ENCODE measurements at regions not wholly inside any gene's neighbourhood (a gene's known extent, or its start where the extent isn't known, plus 50 kb on each side); places are given as distances from the start of the nearest gene placed in this dataset.
"Not testable (repeated sequence)": the region's sequence is repeated elsewhere in the genome, so short reads cannot be mapped to it uniquely, and the experiment has no call there.

- not testable (repeated sequence) for DNase-seq (ENCODE audit: low spot score)
These were observed 51.5 kb downstream of the VPREB1 start for GRCh38 chr22:22296047-22296446.

DNA sequence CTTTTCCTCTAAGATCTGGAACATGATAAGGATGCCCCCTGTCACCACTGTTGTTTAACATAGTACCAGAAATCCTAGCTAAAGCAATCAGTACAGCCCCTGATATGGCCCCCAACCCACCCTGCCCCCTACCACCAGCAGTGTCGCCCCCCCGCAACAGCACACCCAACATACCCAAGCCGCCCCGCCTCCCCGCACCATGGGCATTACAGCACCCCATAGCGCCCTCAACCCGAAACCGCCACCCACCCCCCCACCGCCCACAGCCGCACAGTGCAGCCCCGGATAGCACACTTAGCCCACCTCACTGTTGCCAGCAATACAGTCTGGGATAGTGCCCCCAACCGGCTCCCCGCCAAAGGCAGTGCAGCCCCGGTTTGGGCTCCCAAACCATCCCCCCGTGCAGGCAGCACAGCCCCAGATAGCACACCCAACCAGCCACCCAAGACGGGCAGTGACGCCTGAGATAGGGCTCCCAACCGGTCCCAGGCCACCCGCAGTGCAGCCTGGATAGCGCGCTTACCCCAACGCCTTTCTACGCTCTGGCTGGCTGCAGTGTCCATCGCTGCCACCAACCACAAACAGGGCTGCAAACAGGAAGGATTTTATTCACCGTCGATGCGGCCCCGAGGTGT lies 52.7 kb downstream of the VPREB1 start:
- DNase-seq (ENCODE audit: low spot score) = not testable (repeated sequence)

GRCh38 chr22:22297794-22298653 lies 53.4 kb downstream of the VPREB1 start:
- DNase-seq (ENCODE audit: low spot score) = peak; percentile 64

DNA sequence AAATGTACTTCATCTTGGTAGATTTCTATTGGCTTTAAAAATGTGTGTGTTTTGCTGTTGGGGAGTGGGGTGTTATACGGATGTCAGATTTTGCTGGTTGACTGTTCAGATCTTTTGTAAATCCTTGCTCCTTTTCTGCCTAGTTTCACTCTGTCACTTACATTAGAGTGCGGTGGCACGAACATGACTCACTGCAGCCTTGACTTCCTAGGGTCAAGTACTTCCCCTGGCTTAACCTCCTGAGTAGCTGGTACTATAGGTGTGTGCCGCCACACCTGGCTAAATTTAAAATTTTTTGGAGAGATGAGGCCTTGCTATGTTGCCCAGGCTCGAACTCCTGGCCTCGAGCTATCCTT lies 54.0 kb downstream of the VPREB1 start:
- DNase-seq (ENCODE audit: low spot score) = not testable (repeated sequence)

- DNase-seq (ENCODE audit: low spot score) = not testable (repeated sequence)
These were observed 55.9 kb downstream of the VPREB1 start for GRCh38 chr22:22300511-22300910.

GRCh38 chr22:22300946-22301345 lies 56.4 kb downstream of the VPREB1 start:
- DNase-seq (ENCODE audit: low spot score) = not testable (repeated sequence)

DNA sequence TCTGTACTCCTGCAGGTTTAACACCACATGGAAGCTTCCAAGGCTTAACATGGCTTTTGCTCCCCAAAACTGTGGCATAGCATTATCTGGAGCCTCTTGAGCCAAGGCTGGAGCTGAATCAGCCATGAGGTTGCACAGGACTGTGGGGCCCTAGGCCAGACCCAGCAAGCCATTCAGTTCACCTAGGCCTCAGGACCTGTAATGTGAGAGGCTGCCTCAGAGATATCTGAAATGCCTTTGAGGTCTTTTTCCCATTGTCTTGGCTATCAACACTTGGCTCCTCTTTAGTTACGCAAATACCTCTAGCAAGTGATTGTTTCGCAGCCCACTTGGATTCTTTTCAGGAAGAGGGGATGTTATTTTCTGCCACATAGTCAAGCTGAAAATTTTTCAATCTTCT lies 72.0 kb downstream of the VPREB1 start:
- DNase-seq (ENCODE audit: low spot score) = no peak

DNA sequence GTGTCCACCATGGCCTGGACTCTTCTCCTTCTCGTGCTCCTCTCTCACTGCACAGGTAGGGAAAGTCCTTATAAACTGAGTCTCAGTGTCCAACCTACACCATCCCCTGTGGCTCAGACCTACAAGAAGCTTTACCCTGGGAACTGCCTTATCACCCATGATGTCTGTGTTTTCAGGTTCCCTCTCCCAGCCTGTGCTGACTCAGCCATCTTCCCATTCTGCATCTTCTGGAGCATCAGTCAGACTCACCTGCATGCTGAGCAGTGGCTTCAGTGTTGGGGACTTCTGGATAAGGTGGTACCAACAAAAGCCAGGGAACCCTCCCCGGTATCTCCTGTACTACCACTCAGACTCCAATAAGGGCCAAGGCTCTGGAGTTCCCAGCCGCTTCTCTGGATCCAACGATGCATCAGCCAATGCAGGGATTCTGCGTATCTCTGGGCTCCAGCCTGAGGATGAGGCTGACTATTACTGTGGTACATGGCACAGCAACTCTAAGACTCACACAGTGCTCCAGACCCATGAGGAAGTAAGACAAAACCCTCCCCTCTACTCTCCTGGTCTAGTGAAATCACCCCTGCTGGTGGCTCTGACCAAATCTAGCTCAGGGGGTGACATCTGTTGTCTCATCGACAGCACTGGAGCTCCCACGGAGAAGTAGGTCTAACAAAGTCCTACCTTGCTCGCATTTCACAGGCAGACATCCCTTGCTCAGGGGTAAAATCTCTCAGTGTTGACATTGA lies 74.3 kb downstream of the VPREB1 start:
- DNase-seq (ENCODE audit: low spot score) = no peak

- DNase-seq (ENCODE audit: low spot score) = peak; percentile 50
These were observed 77.4 kb downstream of the VPREB1 start for GRCh38 chr22:22321743-22322611.

DNA sequence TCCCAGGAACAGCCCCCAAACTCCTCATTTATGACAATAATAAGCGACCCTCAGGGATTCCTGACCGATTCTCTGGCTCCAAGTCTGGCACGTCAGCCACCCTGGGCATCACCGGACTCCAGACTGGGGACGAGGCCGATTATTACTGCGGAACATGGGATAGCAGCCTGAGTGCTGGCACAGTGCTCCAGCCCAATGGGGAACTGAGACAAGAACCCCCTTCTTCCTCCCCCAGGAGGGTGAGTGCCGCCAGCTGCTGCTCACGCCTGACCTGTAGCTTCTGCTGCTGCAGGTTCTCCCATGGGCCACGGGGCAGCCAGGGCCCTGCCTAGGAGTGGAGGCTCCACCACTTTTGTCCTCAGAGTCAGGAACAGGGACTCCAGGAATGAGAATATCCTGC lies 78.2 kb downstream of the VPREB1 start:
- no peak for DNase-seq (ENCODE audit: low spot score)

GRCh38 chr22:22327723-22328122 lies 83.1 kb downstream of the VPREB1 start:
- no peak for DNase-seq (ENCODE audit: low spot score)

- no peak for DNase-seq (ENCODE audit: low spot score)
These were observed 85.2 kb downstream of the VPREB1 start for GRCh38 chr22:22329792-22330191.

DNA sequence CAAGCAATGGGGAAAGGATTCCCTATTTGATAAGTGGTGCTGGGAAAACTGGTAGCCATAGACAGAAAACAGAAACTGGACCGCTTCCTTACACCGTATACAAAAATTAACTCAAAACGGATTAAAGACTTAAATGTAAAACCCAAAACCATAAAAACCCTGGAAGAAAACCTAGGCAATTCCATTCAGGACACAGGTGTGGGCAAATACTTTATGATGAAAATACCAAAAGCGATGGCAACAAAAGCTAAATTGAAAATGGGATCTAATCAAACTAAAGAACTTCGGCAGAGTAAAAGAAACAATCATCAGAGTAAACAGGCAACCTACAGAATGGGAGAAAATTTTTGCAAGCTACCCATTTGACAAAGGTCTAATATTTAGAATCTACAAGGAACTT lies 91.1 kb downstream of the VPREB1 start:
- DNase-seq (ENCODE audit: low spot score) = not testable (repeated sequence)

- DNase-seq (ENCODE audit: low spot score) = not testable (repeated sequence)
These were observed 91.7 kb downstream of the VPREB1 start for GRCh38 chr22:22336333-22336732.

- not testable (repeated sequence) for DNase-seq (ENCODE audit: low spot score)
These were observed 94.2 kb downstream of the VPREB1 start for GRCh38 chr22:22338778-22339177.

- DNase-seq (ENCODE audit: low spot score) = no peak
These were observed 97.2 kb downstream of the VPREB1 start for GRCh38 chr22:22341736-22342135.

- DNase-seq (ENCODE audit: low spot score) = peak; percentile 27
These were observed 98.4 kb downstream of the VPREB1 start for GRCh38 chr22:22342697-22343580.

GRCh38 chr22:22343581-22344296 lies 99.2 kb downstream of the VPREB1 start:
- DNase-seq (ENCODE audit: low spot score) = peak; percentile 13

- no peak for DNase-seq (ENCODE audit: low spot score)
These were observed 99.8 kb downstream of the VPREB1 start for GRCh38 chr22:22344430-22344829.

DNA sequence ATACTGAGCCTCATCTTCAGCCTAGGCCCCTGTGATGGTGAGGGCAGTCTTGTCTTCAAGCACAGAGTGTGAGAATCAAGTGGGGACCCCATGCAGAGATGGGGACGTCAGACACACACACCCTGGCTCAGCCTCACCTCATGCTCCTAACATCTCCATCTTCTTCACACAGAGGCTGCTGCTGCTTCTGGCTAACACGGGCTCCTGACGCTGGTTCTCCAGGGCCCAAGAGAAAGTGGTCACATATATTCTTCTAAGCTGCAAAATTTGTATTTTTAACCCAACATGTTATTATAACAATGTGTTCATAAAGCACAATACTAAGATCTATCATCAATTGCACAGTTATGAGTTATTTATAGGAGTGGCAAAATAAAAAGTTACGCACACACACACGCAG lies 101.2 kb downstream of the VPREB1 start:
- no peak for DNase-seq (ENCODE audit: low spot score)

Data from umbilical cord (tissue), 1 donor.